Neural cell (in vitro differentiated cells): ENCODE measurements at regions not wholly inside any gene's neighbourhood (a gene's known extent, or its start where the extent isn't known, plus 50 kb on each side); places are given as distances from the start of the nearest gene placed in this dataset.

ENCODE experiments used
- H2AFZ ChIP-seq: fragments of 200-600, 300-800 bp; sonication (generic), shearing (Covaris generic); 2 replicates; pipeline ENCODE4 v1.6.0; 2014; ENCODE audit warnings: low read depth, mild to moderate bottlenecking, antibody characterized with exemption, low read length, moderate library complexity
- H3F3A ChIP-seq: fragments of 200-600 bp; shearing (Covaris generic); 2 replicates; pipeline ENCODE4 v1.6.1; 2016; ENCODE audit warnings: mild to moderate bottlenecking, moderate library complexity, mixed read lengths, antibody characterized with exemption, low read length; ENCODE audit not compliant: insufficient read depth, poor library complexity, severe bottlenecking
- H3K27ac ChIP-seq: fragments of 200-600, 300-800 bp; sonication (generic), shearing (Covaris generic); 2 replicates; pipeline ENCODE4 v1.5.1; 2014; ENCODE audit warnings: mild to moderate bottlenecking, low read length, moderate library complexity
- H3K27me3 ChIP-seq: fragments of 300-800, 200-600 bp; sonication (generic), shearing (Covaris generic); 2 replicates; pipeline ENCODE4 v1.6.0; 2014; ENCODE audit warnings: mild to moderate bottlenecking, low read depth, low read length, moderate library complexity; ENCODE audit not compliant: insufficient read depth
- H3K36me3 ChIP-seq: fragments of 300-800, 200-600 bp; sonication (generic), shearing (Covaris generic); 2 replicates; pipeline ENCODE4 v1.5.1; 2014; ENCODE audit warnings: mild to moderate bottlenecking, antibody characterized with exemption, low read length, moderate library complexity; ENCODE audit not compliant: insufficient read depth
- H3K4me2 ChIP-seq: fragments of 300-800, 200-600 bp; sonication (generic), shearing (Covaris generic); 2 replicates; pipeline ENCODE4 v1.6.0; 2014; ENCODE audit warnings: mild to moderate bottlenecking, low read length
- H3K4me3 ChIP-seq: fragments of 300-800, 200-600 bp; sonication (generic), shearing (Covaris generic); 2 replicates; pipeline ENCODE4 v1.5.1; 2014; ENCODE audit warnings: mild to moderate bottlenecking, low read length, moderate library complexity
- H3K79me2 ChIP-seq: fragments of 200-600 bp; shearing (Covaris generic); replicated peaks from 2 replicates; pipeline ENCODE4 v1.6.0; 2014; ENCODE audit warnings: mild to moderate bottlenecking, low read length, moderate library complexity; ENCODE audit not compliant: insufficient read depth
- H3K9ac ChIP-seq: fragments of 300-800, 200-600 bp; sonication (generic), shearing (Covaris generic); 2 replicates; pipeline ENCODE4 v1.6.1; 2016; ENCODE audit warnings: mild to moderate bottlenecking, low read length, mixed read lengths
- H3K9me2 ChIP-seq: fragments of 200-600 bp; shearing (Covaris generic); 2 replicates; pipeline ENCODE4 v1.6.1; 2016; ENCODE audit warnings: mild to moderate bottlenecking, low read length, mixed read lengths; ENCODE audit not compliant: insufficient read depth
- H3K9me3 ChIP-seq: fragments of 200-600, 300-800 bp; sonication (generic), shearing (Covaris generic); 2 replicates; pipeline ENCODE4 v1.6.1; 2016; ENCODE audit warnings: mild to moderate bottlenecking, mixed run types, low read length, moderate library complexity, mixed read lengths
- H4K20me1 ChIP-seq: fragments of 200-600 bp; shearing (Covaris generic); 2 replicates; pipeline ENCODE4 v1.6.1; 2016; ENCODE audit warnings: mild to moderate bottlenecking, mixed run types; ENCODE audit not compliant: insufficient read depth
- EZH2 ChIP-seq: fragments of 200-600, 300-800 bp; shearing (Covaris generic), sonication (generic); IDR thresholded peaks from 2 replicates; pipeline ENCODE4 v1.6.1; 2014; ENCODE audit warnings: antibody characterized with exemption, low read length, borderline replicate concordance, mild to moderate bottlenecking; ENCODE audit not compliant: insufficient read depth, poor library complexity, severe bottlenecking
- MXI1 ChIP-seq: fragments of 450-650 bp; conservative IDR thresholded peaks from 2 replicates; pipeline ENCODE4 v1.6.1; 2014; ENCODE audit warnings: antibody characterized with exemption, mild to moderate bottlenecking; ENCODE audit not compliant: poor library complexity, severe bottlenecking
- SMC3 ChIP-seq: fragments of 450-650 bp; conservative IDR thresholded peaks from 2 replicates; pipeline ENCODE4 v1.6.1; 2014; ENCODE audit warnings: antibody characterized with exemption, mild to moderate bottlenecking, moderate library complexity; ENCODE audit not compliant: poor library complexity
- TAF1 ChIP-seq: IDR thresholded peaks from 2 replicates; pipeline ENCODE4 v1.6.1; 2012; ENCODE audit warnings: low read depth
- TF ChIP-seq, protein P1 (sequence below): fragments of 450-650 bp; IDR thresholded peaks from 2 replicates; pipeline ENCODE4 v1.5.1; 2014; ENCODE audit warnings: antibody characterized with exemption, mild to moderate bottlenecking, moderate library complexity; ENCODE audit not compliant: poor library complexity, severe bottlenecking
- TF ChIP-seq, protein P2 (sequence below): IDR thresholded peaks from 2 replicates; pipeline ENCODE4 v1.6.1; 2012; ENCODE audit warnings: borderline replicate concordance

DNA sequence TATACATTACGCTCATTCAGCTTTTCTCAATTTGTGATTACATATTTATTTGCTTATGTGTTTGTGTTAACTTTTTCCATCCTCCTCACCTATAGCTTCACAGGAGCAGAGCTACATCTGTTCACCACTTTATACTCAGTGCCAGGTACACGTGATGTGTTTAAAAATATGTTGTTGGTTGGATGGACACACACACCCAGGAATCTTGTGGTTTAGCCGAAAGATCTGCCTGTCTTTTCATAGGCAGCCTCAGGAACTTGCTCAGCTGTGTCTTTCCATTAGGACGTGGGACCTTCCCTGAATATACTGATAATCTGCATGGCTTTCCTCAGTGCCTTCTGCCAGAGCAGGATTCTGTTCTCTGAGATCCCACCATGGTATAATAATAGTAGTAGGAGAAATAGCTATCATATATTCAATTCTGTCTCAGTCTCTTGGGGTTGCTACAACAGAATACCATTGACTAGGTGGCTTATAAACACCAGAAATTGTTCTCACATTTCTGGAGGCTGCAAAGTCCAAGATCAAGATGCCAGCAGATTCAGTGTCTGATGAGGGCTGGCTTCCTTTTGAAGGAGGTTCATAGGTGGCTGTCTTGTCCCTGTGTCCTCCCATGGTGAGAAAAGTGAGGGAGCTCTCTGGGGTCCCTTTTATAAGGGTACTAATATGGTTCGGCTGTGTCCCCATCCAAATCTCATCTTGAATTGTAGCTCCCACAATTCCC lies 50.0 kb upstream of the SOD3 start:
- Histone ChIP-seq H3K79me2 (no peaks in the 10 kb centered on the region), H4K20me1 (no peaks in the 10 kb centered on the region), H3K9me2 (no peaks in the 10 kb centered on the region), H3K36me3 (no peaks in the 10 kb centered on the region), H3K27me3 (no peaks in the 10 kb centered on the region), H3K4me2 (no peak overlapping the region), H3K27ac (no peak overlapping the region), H3K9me3 (no peaks in the 10 kb centered on the region), H3F3A (no peaks in the 10 kb centered on the region), H3K4me3 (no peak overlapping the region), H2AFZ (no peak overlapping the region), H3K9ac (no peak overlapping the region)
- TF ChIP-seq, protein P1, sequence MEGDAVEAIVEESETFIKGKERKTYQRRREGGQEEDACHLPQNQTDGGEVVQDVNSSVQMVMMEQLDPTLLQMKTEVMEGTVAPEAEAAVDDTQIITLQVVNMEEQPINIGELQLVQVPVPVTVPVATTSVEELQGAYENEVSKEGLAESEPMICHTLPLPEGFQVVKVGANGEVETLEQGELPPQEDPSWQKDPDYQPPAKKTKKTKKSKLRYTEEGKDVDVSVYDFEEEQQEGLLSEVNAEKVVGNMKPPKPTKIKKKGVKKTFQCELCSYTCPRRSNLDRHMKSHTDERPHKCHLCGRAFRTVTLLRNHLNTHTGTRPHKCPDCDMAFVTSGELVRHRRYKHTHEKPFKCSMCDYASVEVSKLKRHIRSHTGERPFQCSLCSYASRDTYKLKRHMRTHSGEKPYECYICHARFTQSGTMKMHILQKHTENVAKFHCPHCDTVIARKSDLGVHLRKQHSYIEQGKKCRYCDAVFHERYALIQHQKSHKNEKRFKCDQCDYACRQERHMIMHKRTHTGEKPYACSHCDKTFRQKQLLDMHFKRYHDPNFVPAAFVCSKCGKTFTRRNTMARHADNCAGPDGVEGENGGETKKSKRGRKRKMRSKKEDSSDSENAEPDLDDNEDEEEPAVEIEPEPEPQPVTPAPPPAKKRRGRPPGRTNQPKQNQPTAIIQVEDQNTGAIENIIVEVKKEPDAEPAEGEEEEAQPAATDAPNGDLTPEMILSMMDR = no peak
- TF ChIP-seq TAF1 = no peak
- TF ChIP-seq MXI1 = no peak
- TF ChIP-seq, protein P2, sequence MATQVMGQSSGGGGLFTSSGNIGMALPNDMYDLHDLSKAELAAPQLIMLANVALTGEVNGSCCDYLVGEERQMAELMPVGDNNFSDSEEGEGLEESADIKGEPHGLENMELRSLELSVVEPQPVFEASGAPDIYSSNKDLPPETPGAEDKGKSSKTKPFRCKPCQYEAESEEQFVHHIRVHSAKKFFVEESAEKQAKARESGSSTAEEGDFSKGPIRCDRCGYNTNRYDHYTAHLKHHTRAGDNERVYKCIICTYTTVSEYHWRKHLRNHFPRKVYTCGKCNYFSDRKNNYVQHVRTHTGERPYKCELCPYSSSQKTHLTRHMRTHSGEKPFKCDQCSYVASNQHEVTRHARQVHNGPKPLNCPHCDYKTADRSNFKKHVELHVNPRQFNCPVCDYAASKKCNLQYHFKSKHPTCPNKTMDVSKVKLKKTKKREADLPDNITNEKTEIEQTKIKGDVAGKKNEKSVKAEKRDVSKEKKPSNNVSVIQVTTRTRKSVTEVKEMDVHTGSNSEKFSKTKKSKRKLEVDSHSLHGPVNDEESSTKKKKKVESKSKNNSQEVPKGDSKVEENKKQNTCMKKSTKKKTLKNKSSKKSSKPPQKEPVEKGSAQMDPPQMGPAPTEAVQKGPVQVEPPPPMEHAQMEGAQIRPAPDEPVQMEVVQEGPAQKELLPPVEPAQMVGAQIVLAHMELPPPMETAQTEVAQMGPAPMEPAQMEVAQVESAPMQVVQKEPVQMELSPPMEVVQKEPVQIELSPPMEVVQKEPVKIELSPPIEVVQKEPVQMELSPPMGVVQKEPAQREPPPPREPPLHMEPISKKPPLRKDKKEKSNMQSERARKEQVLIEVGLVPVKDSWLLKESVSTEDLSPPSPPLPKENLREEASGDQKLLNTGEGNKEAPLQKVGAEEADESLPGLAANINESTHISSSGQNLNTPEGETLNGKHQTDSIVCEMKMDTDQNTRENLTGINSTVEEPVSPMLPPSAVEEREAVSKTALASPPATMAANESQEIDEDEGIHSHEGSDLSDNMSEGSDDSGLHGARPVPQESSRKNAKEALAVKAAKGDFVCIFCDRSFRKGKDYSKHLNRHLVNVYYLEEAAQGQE = no peak
- TF ChIP-seq SMC3 = no peak
- TF ChIP-seq EZH2 = no peak
